Central memory CD8-positive, alpha-beta T cell (primary cell): ENCODE measurements at regions not wholly inside any gene's neighbourhood (a gene's known extent, or its start where the extent isn't known, plus 50 kb on each side); places are given as distances from the start of the nearest gene placed in this dataset.
"Not testable (repeated sequence)": the region's sequence is repeated elsewhere in the genome, so short reads cannot be mapped to it uniquely, and the experiment has no call there.

Source experiments
- ATAC-seq: fragments of 150-1000 bp; cut with Tn5 transposase; replicated peaks from 2 replicates; pipeline ENCODE4 v1.10.0; 2022; ENCODE audit warnings: mild to moderate bottlenecking, moderate FRiP score, moderate number of reproducible peaks; ENCODE audit not compliant: poor library complexity, severe bottlenecking; ENCODE audit errors: extremely low read depth
- DNase-seq, 2 donors: peaks; one replicate each; pipeline ENCODE4 v3.0.0; 2021; ENCODE audit warnings: low spot score in 2 of 2
- H3K27ac Mint-ChIP-seq: one replicate; pipeline ENCODE4 v1.8.0; 2022; ENCODE audit warnings: low read depth, mild to moderate bottlenecking, moderate library complexity, mixed read lengths
- H3K27me3 Mint-ChIP-seq: one replicate; pipeline ENCODE4 v1.8.0; 2022; ENCODE audit warnings: mixed read lengths
- H3K36me3 Mint-ChIP-seq: one replicate; pipeline ENCODE4 v1.8.0; 2022; ENCODE audit warnings: mild to moderate bottlenecking, moderate library complexity, mixed read lengths; ENCODE audit not compliant: insufficient read depth
- H3K4me1 Mint-ChIP-seq: one replicate; pipeline ENCODE4 v1.8.0; 2022; ENCODE audit warnings: mixed read lengths
- H3K4me3 Mint-ChIP-seq: one replicate; pipeline ENCODE4 v1.8.0; 2022; ENCODE audit warnings: mild to moderate bottlenecking, moderate library complexity, mixed read lengths
- H3K9me3 Mint-ChIP-seq: one replicate; pipeline ENCODE4 v1.8.0; 2022; ENCODE audit warnings: mixed read lengths

DNA sequence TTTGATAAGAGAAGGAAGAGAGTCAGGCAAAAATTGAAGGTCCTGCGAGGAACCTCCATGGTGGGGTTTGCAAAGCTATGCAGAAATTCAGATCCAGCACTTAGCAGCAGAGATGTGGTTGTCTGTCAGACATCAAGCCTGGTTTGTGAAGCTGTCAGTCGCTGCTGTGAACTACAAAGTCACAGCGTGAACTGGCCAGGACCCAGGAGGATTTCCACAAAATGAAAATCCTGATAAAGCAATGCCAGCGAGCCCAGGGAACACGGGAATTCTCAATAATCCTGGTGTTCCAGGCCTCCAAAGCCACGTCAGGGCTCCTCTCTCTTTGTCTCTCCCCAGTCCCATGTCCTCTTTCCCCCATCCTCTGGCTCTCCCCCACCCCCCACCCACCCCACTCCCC, 296.9 kb upstream of the GADL1 start:
- no peak for ATAC-seq
- no peaks in the 10 kb centered on the region for H3K27me3 Mint-ChIP-seq
- H3K27ac Mint-ChIP-seq = no peak overlapping the region

GRCh38 chr3:31193429-31193828, 299.0 kb upstream of the GADL1 start:
- Mint-ChIP-seq H3K36me3 (no peaks in the 10 kb centered on the region), H3K27me3 (no peaks in the 10 kb centered on the region), H3K4me1 (no peaks in the 10 kb centered on the region), H3K27ac (no peak overlapping the region), H3K4me3 (no peak overlapping the region), H3K9me3 (no peaks in the 10 kb centered on the region)
- DNase-seq (no peak), ATAC-seq (no peak)

More for the DNA sequence above, 296.9 kb upstream of the GADL1 start:
- H3K4me3 Mint-ChIP-seq = no peak overlapping the region
- no peaks in the 10 kb centered on the region for H3K9me3 Mint-ChIP-seq
- no peaks in the 10 kb centered on the region for H3K36me3 Mint-ChIP-seq
- no peaks in the 10 kb centered on the region for H3K4me1 Mint-ChIP-seq
- DNase-seq = no peak

DNA sequence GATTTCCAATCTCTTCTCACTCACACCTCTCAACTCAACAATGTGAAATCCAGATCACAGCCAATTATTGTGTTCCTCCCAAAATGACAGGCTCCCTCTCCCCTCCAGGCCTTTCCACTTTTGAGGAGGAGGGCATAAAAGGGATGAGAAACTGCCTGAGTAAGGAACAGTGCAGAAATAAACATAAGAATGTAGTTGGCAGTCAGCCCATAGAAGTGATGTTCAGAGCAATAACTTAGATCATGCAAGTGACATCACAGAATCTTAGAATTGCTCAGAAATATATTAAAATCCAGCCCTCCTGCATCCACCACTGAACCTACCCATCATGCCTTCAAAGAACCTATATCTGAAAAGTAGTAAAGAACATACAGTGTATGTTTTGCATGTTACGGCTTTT, 299.4 kb upstream of the GADL1 start:
- Mint-ChIP-seq H3K4me1 (no peaks in the 10 kb centered on the region), H3K36me3 (no peaks in the 10 kb centered on the region), H3K4me3 (no peak overlapping the region), H3K9me3 (no peaks in the 10 kb centered on the region), H3K27ac (no peak overlapping the region), H3K27me3 (no peaks in the 10 kb centered on the region)
- DNase-seq = no peak
- no peak for ATAC-seq

GRCh38 chr3:31196261-31196660, 301.8 kb upstream of the GADL1 start:
- Mint-ChIP-seq H3K9me3 (no peaks in the 10 kb centered on the region), H3K4me1 (no peaks in the 10 kb centered on the region), H3K4me3 (no peak overlapping the region), H3K27ac (no peak overlapping the region), H3K27me3 (no peaks in the 10 kb centered on the region), H3K36me3 (no peaks in the 10 kb centered on the region)
- ATAC-seq (no peak), DNase-seq (no peak)

DNA sequence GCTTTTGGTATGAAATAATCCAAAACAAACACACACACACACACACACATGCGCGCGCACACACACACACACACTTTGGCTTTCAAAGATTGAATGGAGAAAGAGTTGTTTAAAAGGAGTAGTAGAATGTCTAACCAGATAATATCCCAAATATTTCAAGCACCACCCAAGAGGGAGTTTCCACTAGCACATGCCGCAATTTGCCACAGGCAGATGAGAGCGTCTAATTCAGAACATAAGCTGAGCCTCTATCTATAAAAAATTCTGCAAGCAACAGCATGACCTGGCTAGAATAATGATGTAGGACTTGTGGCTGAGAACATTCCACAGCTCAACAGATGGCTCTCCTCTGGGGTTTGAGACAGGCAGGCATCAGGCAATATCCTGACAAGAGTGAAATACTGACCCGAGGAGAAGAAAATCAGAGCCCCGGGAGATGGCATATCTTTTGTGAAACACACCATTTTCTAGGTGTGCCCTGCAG, 302.5 kb upstream of the GADL1 start:
- Mint-ChIP-seq H3K27ac (no peak overlapping the region), H3K36me3 (no peaks in the 10 kb centered on the region), H3K27me3 (no peaks in the 10 kb centered on the region), H3K4me3 (no peak overlapping the region), H3K9me3 (no peaks in the 10 kb centered on the region), H3K4me1 (no peaks in the 10 kb centered on the region)
- DNase-seq = no peak
- no peak for ATAC-seq

DNA sequence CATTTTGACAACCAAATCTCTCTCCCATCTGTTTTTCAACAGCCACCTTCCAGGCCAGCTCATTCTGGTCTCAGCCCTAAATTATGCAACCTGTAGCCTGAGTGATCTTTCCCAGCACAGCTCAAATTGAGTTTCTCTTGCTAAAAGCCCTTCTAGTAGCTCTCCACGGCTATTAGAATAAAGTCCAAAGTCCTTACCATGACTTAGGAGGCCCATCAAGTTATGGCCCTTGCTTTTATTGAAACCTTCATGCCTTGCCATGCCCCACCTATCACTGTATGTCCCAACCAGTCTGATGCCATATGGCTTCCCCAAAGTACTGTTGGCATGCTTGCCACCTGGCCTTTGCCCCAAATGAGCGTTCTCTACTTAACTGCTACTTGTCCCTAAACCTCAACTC, 303.5 kb upstream of the GADL1 start:
- no peak for ATAC-seq
- Mint-ChIP-seq H3K27me3 (no peaks in the 10 kb centered on the region), H3K27ac (no peak overlapping the region), H3K4me1 (no peaks in the 10 kb centered on the region), H3K9me3 (no peaks in the 10 kb centered on the region), H3K36me3 (no peaks in the 10 kb centered on the region), H3K4me3 (no peak overlapping the region)
- DNase-seq = no peak

- ATAC-seq (no peak), DNase-seq (no peak)
- H3K27ac Mint-ChIP-seq = no peak overlapping the region
- no peaks in the 10 kb centered on the region for H3K4me1 Mint-ChIP-seq
- no peaks in the 10 kb centered on the region for H3K27me3 Mint-ChIP-seq
- no peaks in the 10 kb centered on the region for H3K9me3 Mint-ChIP-seq
- no peaks in the 10 kb centered on the region for H3K36me3 Mint-ChIP-seq
- no peak overlapping the region for H3K4me3 Mint-ChIP-seq
These were observed 304.4 kb upstream of the GADL1 start for GRCh38 chr3:31198890-31199289.

- H3K9me3 Mint-ChIP-seq = no peaks in the 10 kb centered on the region
- no peaks in the 10 kb centered on the region for H3K36me3 Mint-ChIP-seq
- no peak overlapping the region for H3K4me3 Mint-ChIP-seq
- no peak for DNase-seq
- H3K27ac Mint-ChIP-seq = no peak overlapping the region
- no peak for ATAC-seq
- no peaks in the 10 kb centered on the region for H3K27me3 Mint-ChIP-seq
- no peaks in the 10 kb centered on the region for H3K4me1 Mint-ChIP-seq
These were observed 309.7 kb upstream of the GADL1 start for GRCh38 chr3:31203960-31204795.

DNA sequence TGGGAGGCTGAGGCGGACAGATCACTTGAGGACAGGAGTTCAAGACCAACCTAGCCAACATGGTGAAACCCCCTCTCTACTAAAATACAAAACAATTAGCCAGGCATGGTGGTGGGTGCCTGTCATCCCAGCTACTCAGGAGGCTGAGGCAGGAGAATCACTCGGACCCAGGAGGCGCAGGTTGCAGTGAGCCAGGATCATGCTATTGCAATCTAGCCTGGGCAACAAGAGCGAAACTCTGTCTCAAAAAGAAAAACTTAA, 310.3 kb upstream of the GADL1 start:
- not testable (repeated sequence) for DNase-seq, H3K27me3 Mint-ChIP-seq, H3K4me3 Mint-ChIP-seq, H3K27ac Mint-ChIP-seq, H3K4me1 Mint-ChIP-seq, H3K36me3 Mint-ChIP-seq, ATAC-seq, H3K9me3 Mint-ChIP-seq

GRCh38 chr3:31210068-31210645, 315.7 kb upstream of the GADL1 start:
- H3K4me3 Mint-ChIP-seq = no peak overlapping the region
- H3K9me3 Mint-ChIP-seq = no peaks in the 10 kb centered on the region
- DNase-seq (no peak), ATAC-seq (no peak)
- peaks cover 2% of the 10 kb centered on the region for H3K36me3 Mint-ChIP-seq
- H3K27ac Mint-ChIP-seq = no peak overlapping the region
- H3K4me1 Mint-ChIP-seq = peaks cover 29% of the 10 kb centered on the region
- H3K27me3 Mint-ChIP-seq = no peaks in the 10 kb centered on the region

DNA sequence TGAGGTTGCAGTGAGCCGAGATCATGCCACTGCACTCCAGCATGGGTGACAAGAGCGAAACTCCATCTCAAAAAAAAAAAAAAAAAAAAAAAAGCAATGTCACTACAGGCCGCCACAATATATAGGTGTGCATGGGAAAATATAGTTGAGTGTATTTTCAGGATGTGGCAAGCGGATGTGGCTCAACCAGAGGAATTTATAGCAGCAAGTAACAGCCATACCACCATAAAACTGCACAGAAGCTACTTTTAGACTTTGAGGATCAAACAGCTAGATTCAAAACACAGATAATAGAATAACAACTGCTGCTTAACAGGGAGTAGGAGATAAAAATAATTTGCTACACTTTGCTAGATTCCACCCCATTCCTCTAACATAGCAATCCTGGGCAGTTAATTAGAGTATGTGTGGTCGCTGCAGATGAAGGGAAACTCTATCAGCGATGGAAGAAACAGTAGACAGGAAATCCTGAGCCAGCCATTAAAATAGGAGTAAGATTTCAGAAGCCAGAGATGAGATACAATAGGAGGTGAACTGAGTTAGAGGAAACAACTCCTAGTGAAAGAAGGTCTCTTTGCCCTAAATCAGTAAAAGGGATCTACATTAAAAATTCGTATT, 318.7 kb upstream of the STT3B start:
- no peaks in the 10 kb centered on the region for H3K9me3 Mint-ChIP-seq
- H3K27ac Mint-ChIP-seq = no peak overlapping the region
- DNase-seq (no peak), ATAC-seq (peak; percentile 75)
- H3K36me3 Mint-ChIP-seq = peaks cover 2% of the 10 kb centered on the region
- H3K4me3 Mint-ChIP-seq = peak overlapping the region; percentile 27
- H3K4me1 Mint-ChIP-seq = peaks cover 55% of the 10 kb centered on the region
- H3K27me3 Mint-ChIP-seq = no peaks in the 10 kb centered on the region

GRCh38 chr3:31218082-31218481, 314.6 kb upstream of the STT3B start:
- Mint-ChIP-seq H3K27me3 (no peaks in the 10 kb centered on the region), H3K27ac (no peak overlapping the region), H3K9me3 (peaks cover 5% of the 10 kb centered on the region), H3K36me3 (peaks cover 2% of the 10 kb centered on the region), H3K4me1 (peaks cover 76% of the 10 kb centered on the region), H3K4me3 (no peak overlapping the region)
- ATAC-seq (no peak), DNase-seq (no peak)
